ENCODE measurements at regions not wholly inside any gene's neighbourhood (a gene's known extent, or its start where the extent isn't known, plus 50 kb on each side); places are given as distances from the start of the nearest gene placed in this dataset.
"Not testable (repeated sequence)": the region's sequence is repeated elsewhere in the genome, so short reads cannot be mapped to it uniquely, and the experiment has no call there.

DNA sequence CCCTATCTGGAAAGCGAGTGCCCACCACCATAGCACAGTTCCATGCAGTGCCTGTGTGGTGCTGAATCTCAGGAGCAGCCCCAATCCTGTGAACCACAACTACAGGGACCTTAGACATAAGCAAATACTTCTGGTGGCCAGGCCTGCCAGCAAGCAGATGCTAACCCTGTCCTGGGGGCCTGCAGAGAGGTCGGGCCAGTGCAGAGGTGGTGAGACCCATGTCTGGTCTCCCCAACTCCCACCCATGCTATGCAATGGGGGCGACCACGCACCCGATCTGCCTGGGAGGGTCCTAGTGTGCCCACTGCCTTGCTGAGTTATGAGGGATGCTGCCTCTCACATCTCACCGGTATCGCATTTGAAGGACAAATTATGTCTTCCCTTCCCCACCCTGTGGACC lies 151.6 kb upstream of the ZNF337 start:
- no peak for TF ChIP-seq POLR2A (IDR thresholded peaks at IDR 0.05)
- no peak for TF ChIP-seq EP300 (IDR thresholded peaks at IDR 0.05)
- no peak for TF ChIP-seq CTCF (IDR thresholded peaks at IDR 0.05)
- Histone ChIP-seq H3K27ac (no peak overlapping the region), H3K27me3 (no peaks in the 10 kb centered on the region), H3K4me3 (no peak overlapping the region), H3K36me3 (no peaks in the 10 kb centered on the region), H3K9me3 (no peaks in the 10 kb centered on the region), H3K4me1 (peaks cover 0 to 6% (median 0%) of the 10 kb centered on the region in 4 donors)
- WGBS, 2 donors: 95 to 100% methylated on average over 5 to 6 of the region's 7 CpGs
- no peak for DNase-seq (ENCODE audit: low spot score in 2 of 2)

DNA sequence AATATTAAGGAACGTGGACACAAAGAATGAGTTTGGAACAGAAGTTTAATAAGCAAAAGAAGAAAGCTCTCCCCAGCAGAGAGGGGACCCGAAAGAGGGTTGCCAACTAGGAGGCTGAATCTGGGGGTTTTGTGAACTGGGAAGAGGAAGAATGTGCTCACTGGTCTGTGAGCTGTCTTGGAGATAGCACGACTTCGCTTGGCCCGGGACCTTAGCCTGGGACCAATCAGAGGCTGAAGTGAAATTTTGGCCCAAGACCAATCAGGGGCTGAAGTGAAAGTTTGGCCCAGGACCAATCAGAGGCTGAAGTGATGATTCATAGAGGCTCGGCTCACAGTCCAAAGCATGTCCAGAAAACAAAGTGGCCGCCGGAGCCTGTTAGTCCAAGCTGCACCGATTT lies 148.0 kb upstream of the ZNF337 start:
- WGBS, 2 donors: no CpG with 5 or more reads among the region's 9 CpGs
- H3K27ac ChIP-seq: not testable (repeated sequence)

DNA sequence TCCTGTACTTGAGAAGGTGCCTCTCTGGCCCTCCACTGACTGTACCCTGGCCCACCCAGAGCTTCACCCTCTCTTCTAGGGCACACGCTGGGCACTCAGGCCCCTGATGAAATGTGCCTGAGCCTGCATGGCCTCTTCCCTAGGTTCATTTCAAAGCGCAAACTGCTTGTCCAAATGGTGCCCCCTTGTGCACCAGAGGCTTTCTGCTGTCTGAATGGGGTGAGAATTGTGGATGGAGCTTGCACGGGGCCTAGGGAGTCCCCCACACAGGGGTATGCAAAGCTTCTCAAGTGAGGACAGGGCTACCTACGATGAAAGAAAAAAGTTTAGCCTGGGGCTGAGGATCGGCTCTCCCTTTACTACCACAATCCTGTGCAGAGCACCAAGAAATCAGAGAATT lies 116.9 kb upstream of the ZNF337 start:
- H3K27me3 ChIP-seq; H3K4me3 ChIP-seq; H3K9me3 ChIP-seq; H3K4me1 ChIP-seq; DNase-seq (ENCODE audit: low spot score in 2 of 2); H3K27ac ChIP-seq; H3K36me3 ChIP-seq: not testable (repeated sequence)
- no CpG with 5 or more reads among the region's 5 CpGs for WGBS, 2 donors

More for the DNA sequence above, 148.0 kb upstream of the ZNF337 start:
- H3K4me3 ChIP-seq; H3K9me3 ChIP-seq; H3K36me3 ChIP-seq; H3K4me1 ChIP-seq; H3K27me3 ChIP-seq; DNase-seq (ENCODE audit: low spot score in 2 of 2): not testable (repeated sequence)

DNA sequence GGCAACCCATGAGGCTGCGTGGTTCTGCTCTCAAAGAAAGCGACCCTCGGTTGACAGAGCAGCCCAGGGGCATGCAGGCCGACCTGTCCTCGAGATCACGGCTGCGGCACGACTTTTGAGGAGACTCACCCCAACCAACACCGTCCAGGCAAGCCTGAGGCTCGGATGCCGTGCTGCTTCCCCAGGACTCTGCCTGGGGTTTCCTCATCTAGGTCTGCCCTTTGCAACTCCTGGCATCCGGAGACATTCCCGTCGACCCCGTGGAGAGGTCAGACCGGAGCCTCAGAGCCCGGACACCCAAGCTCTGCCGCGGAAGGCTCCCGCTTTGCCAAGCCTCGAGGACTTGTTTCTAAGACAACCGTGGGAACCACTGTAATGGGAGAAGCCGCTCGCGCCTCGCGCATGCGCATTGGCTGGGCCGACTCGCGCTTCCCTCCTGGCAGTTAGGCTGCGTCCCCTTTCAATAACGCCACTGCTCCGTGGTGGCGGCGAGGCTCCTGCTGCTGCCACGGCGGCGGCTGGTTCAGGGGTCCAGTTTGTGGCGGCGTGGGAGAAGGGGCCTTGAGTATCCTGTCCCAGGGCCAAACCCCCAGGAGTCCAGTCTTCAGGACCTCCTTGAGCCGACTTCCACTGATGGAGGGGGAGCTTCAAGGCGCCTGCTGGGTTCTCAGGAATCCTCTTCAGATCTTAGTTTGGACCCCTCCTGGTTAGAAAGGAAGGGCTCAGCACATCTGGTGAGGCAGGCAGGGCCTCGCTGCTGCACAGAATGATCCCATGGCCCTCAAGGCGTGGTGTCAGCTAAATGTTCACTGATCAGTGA lies 101.7 kb upstream of the ZNF337 start:
- H3K27ac ChIP-seq; H3K4me1 ChIP-seq; DNase-seq (ENCODE audit: low spot score in 2 of 2); H3K9me3 ChIP-seq; H3K36me3 ChIP-seq; H3K4me3 ChIP-seq; H3K27me3 ChIP-seq: not testable (repeated sequence)
- WGBS, 2 donors: no CpG with 5 or more reads among the region's 45 CpGs

DNA sequence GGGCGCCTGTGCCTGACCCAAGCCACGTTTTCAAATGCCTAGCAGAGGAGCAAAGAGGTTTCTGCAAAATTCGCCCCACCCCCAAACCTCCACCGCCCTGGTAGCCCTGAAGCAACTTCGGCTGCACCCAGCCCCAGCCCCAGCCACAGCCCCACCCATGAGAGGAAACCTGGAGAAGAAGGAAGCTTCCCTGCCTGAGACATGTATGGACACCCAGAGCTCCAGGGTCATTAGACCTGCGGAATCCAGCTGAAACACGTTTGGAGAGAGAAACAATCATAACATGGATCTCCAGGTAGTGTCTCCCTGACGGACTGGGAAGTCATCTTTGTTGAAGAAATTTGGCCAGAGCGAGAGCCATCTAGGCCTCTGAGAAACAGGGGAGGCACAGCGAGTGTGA lies 100.4 kb upstream of the ZNF337 start:
- not testable (repeated sequence) for H3K27ac ChIP-seq; H3K9me3 ChIP-seq; H3K36me3 ChIP-seq; H3K4me1 ChIP-seq; DNase-seq (ENCODE audit: low spot score in 2 of 2); H3K27me3 ChIP-seq; H3K4me3 ChIP-seq
- no CpG with 5 or more reads among the region's 10 CpGs for WGBS, 2 donors

- H3K9me3 ChIP-seq; H3K4me3 ChIP-seq; H3K36me3 ChIP-seq; DNase-seq (ENCODE audit: low spot score in 2 of 2); H3K27me3 ChIP-seq; H3K4me1 ChIP-seq; H3K27ac ChIP-seq: not testable (repeated sequence)
- WGBS, 2 donors: 74% methylated on average over 3 of the region's 3 CpGs
Observed at GRCh38 chr20:25777241-25777640, 80.6 kb upstream of the ZNF337 start.

- not testable (repeated sequence) for H3K4me3 ChIP-seq; H3K27ac ChIP-seq; H3K4me1 ChIP-seq; H3K36me3 ChIP-seq; H3K9me3 ChIP-seq; DNase-seq (ENCODE audit: low spot score in 2 of 2); H3K27me3 ChIP-seq
- WGBS, 2 donors: 91 to 94% methylated on average over 22 of the region's 24 CpGs
Observed at GRCh38 chr20:25774711-25775110, 78.1 kb upstream of the ZNF337 start.

- DNase-seq (ENCODE audit: low spot score in 2 of 2); H3K36me3 ChIP-seq; H3K9me3 ChIP-seq; H3K27ac ChIP-seq; H3K4me3 ChIP-seq; H3K4me1 ChIP-seq; H3K27me3 ChIP-seq: not testable (repeated sequence)
- 90 to 93% methylated on average over 6 to 12 of the region's 18 CpGs for WGBS, 2 donors
Observed at GRCh38 chr20:25774203-25774602, 77.5 kb upstream of the ZNF337 start.

- DNase-seq (ENCODE audit: low spot score in 2 of 2): not testable (repeated sequence)
Observed at GRCh38 chr20:25772437-25772836, 75.8 kb upstream of the ZNF337 start.

GRCh38 chr20:25771818-25772217 lies 75.2 kb upstream of the ZNF337 start:
- not testable (repeated sequence) for H3K27ac ChIP-seq; H3K27me3 ChIP-seq; H3K4me1 ChIP-seq; H3K36me3 ChIP-seq; H3K9me3 ChIP-seq; DNase-seq (ENCODE audit: low spot score in 2 of 2); H3K4me3 ChIP-seq
- no CpG with 5 or more reads among the region's 1 CpG for WGBS, 2 donors

More at GRCh38 chr20:25772437-25772836, 75.8 kb upstream of the ZNF337 start:
- H3K9me3 ChIP-seq, H3K4me1 ChIP-seq, H3K4me3 ChIP-seq, H3K27ac ChIP-seq, H3K27me3 ChIP-seq, H3K36me3 ChIP-seq: not testable (repeated sequence)
- WGBS, 2 donors: 96 to 100% methylated on average over 2 of the region's 3 CpGs
